Transverse colon (tissue), 4 donors: ENCODE measurements at regions not wholly inside any gene's neighbourhood (a gene's known extent, or its start where the extent isn't known, plus 50 kb on each side); places are given as distances from the start of the nearest gene placed in this dataset.

Experiments used
- DNase-seq: peaks from one replicate; pipeline ENCODE4 v3.0.0-alpha.2; 2019
- H3K27ac ChIP-seq, 4 donors: fragments of 200-600 bp; sonication (generic); 2 replicates each; pipeline ENCODE4 v1.5.1; 2016 to 2018; ENCODE audit warnings: inconsistent platforms in 4 of 4
- H3K27me3 ChIP-seq: fragments of 200-600 bp; sonication (generic); 2 replicates; pipeline ENCODE4 v1.5.1; 2017; ENCODE audit warnings: inconsistent platforms
- H3K36me3 ChIP-seq, 4 donors: fragments of 200-600 bp; sonication (generic); 2 replicates each; pipeline ENCODE4 v1.5.1; 2017 to 2019; ENCODE audit warnings: inconsistent platforms in 4 of 4
- H3K4me1 ChIP-seq, 4 donors: fragments of 200-600 bp; sonication (generic); 2 replicates each; pipeline ENCODE4 v1.5.1; 2017 to 2020; ENCODE audit warnings: inconsistent platforms in 4 of 4
- H3K4me3 ChIP-seq, 4 donors: fragments of 200-600 bp; sonication (generic); 1 replicate in 1 of 4; 2 replicates in 3 of 4; pipeline versions ENCODE4 v1.5.1 to v1.6.1; 2017 to 2019; ENCODE audit warnings: inconsistent platforms in 4 of 4
- H3K9me3 ChIP-seq, 2 donors: fragments of 200-600 bp; sonication (generic); 2 replicates each; pipeline ENCODE4 v1.5.1; 2017 to 2019; ENCODE audit warnings: inconsistent platforms in 2 of 2
- CTCF ChIP-seq, 5 experiments: fragments of 200-600 bp in 3 of 5; fragments of 450-650 bp in 2 of 5; sonication (generic) in 3 of 5; IDR thresholded peaks; 1 replicate in 2 of 5; 2 replicates in 3 of 5; pipeline ENCODE4 v1.5.1; 2016 to 2017; ENCODE audit warnings: antibody characterized with exemption in 5 of 5, inconsistent platforms in 3 of 5, mild to moderate bottlenecking in 2 of 5, moderate library complexity in 1 of 5
- EP300 ChIP-seq: sonication (generic); formaldehyde crosslinking; IDR thresholded peaks from one replicate; pipeline ENCODE4 v1.6.1; 2017; ENCODE audit warnings: antibody characterized with exemption, low read depth
- POLR2A ChIP-seq: fragments of 450-650 bp; IDR thresholded peaks from one replicate; pipeline ENCODE4 v1.6.1; 2016; ENCODE audit warnings: antibody characterized with exemption, mild to moderate bottlenecking, moderate library complexity
- POLR2AphosphoS5 ChIP-seq, 3 donors: sonication (generic); formaldehyde crosslinking; IDR thresholded peaks; one replicate each; pipeline ENCODE4 v1.6.1; 2016; ENCODE audit warnings: antibody characterized with exemption in 3 of 3
- WGBS, 2 donors: methylation state at CpG; one replicate each; pipeline ENCODE4 v1.1.5; 2018; ENCODE audit warnings: low coverage in 1 of 2; 5-methylcytosine and 5-hydroxymethylcytosine counted together
- in situ Hi-C, 4 donors: fragments of 200-750 bp; cut with MboI; loops; one replicate each; pipeline versions ENCODE4 v1.15.0 to v1.15.1; 2017; ENCODE audit warnings: low sequenced_read_pairs in 3 of 4, low pct_ligation_motif_present in 1 of 4, low pct_unique_long_range_greater_than_20kb in 1 of 4
- intact Hi-C: fragments of 100-400 bp; cut with DNase I; formaldehyde crosslinking; loops from one replicate; pipeline ENCODE4 v1.15.1; 2023; ENCODE audit warnings: low total_unique reads

GRCh38 chr7:91661727-91662126 lies 218.8 kb downstream of the MTERF1 start:
- Histone ChIP-seq H3K9me3 (no peaks in the 10 kb centered on the region), H3K36me3 (no peaks in the 10 kb centered on the region), H3K4me1 (no peaks in the 10 kb centered on the region), H3K4me3 (no peak overlapping the region), H3K27me3 (no peaks in the 10 kb centered on the region), H3K27ac (no peak overlapping the region)
- DNase-seq: no peak
- WGBS, 2 donors: 87 to 92% methylated on average over 4 of the region's 4 CpGs
- intact Hi-C loops (no loop called here), in situ Hi-C loops (no loop called here)
- TF ChIP-seq CTCF (IDR thresholded peaks at IDR 0.05) (no peak), POLR2AphosphoS5 (IDR thresholded peaks at IDR 0.05) (no peak), EP300 (no peak), POLR2A (no peak)

GRCh38 chr7:91668217-91668616 lies 212.3 kb downstream of the MTERF1 start:
- no peak for DNase-seq
- intact Hi-C loops: no loop called here
- Histone ChIP-seq H3K36me3 (no peaks in the 10 kb centered on the region), H3K27ac (no peak overlapping the region), H3K4me3 (no peak overlapping the region), H3K4me1 (peaks cover 0 to 4% (median 0%) of the 10 kb centered on the region in 4 donors), H3K9me3 (no peaks in the 10 kb centered on the region), H3K27me3 (no peaks in the 10 kb centered on the region)
- TF ChIP-seq CTCF (IDR thresholded peaks at IDR 0.05) (no peak), POLR2AphosphoS5 (IDR thresholded peaks at IDR 0.05) (no peak), POLR2A (no peak), EP300 (no peak)
- in situ Hi-C loops: no loop called here

- Histone ChIP-seq H3K4me1 (peaks cover 0 to 4% (median 0%) of the 10 kb centered on the region in 4 donors), H3K36me3 (no peaks in the 10 kb centered on the region), H3K27ac (no peak overlapping the region), H3K4me3 (no peak overlapping the region), H3K9me3 (no peaks in the 10 kb centered on the region), H3K27me3 (no peaks in the 10 kb centered on the region)
- in situ Hi-C loops (no loop called here), intact Hi-C loops (no loop called here)
- no peak for DNase-seq
- WGBS, 2 donors: 91 to 93% methylated on average over 3 of the region's 3 CpGs
- TF ChIP-seq POLR2AphosphoS5 (IDR thresholded peaks at IDR 0.05) (no peak), POLR2A (no peak), CTCF (IDR thresholded peaks at IDR 0.05) (no peak), EP300 (no peak)
These were observed 209.3 kb downstream of the MTERF1 start for GRCh38 chr7:91671245-91671644.

GRCh38 chr7:91674470-91674869 lies 206.0 kb downstream of the MTERF1 start:
- Histone ChIP-seq H3K27ac (no peak overlapping the region), H3K4me1 (no peaks in the 10 kb centered on the region), H3K36me3 (no peaks in the 10 kb centered on the region), H3K4me3 (no peak overlapping the region), H3K9me3 (no peaks in the 10 kb centered on the region), H3K27me3 (no peaks in the 10 kb centered on the region)
- in situ Hi-C loops (no loop called here), intact Hi-C loops (no loop called here)
- 68% methylated on average over 4 of the region's 4 CpGs for WGBS, 2 donors
- no peak for TF ChIP-seq POLR2AphosphoS5 (IDR thresholded peaks at IDR 0.05)
- TF ChIP-seq POLR2A: no peak
- no peak for TF ChIP-seq CTCF (IDR thresholded peaks at IDR 0.05)
- TF ChIP-seq EP300: no peak
- no peak for DNase-seq
